GM12892 (cell line): ENCODE measurements at regions not wholly inside any gene's neighbourhood (a gene's known extent, or its start where the extent isn't known, plus 50 kb on each side); places are given as distances from the start of the nearest gene placed in this dataset.

Experiments
- POLR2A ChIP-seq: IDR thresholded peaks from 2 replicates; pipeline ENCODE4 v1.6.1; 2011; ENCODE audit warnings: low read depth, low read length, control low read depth
- TAF1 ChIP-seq: IDR thresholded peaks from 2 replicates; pipeline ENCODE4 v1.6.1; 2011; ENCODE audit warnings: low read depth, mild to moderate bottlenecking, control low read depth, low read length, borderline replicate concordance

- no peak for TF ChIP-seq POLR2A
- no peak for TF ChIP-seq TAF1
These were observed 287.6 kb upstream of the CDH11 start for GRCh38 chr16:65409510-65409909.
